ENCODE measurements at regions not wholly inside any gene's neighbourhood (a gene's known extent, or its start where the extent isn't known, plus 50 kb on each side); places are given as distances from the start of the nearest gene placed in this dataset.

DNA sequence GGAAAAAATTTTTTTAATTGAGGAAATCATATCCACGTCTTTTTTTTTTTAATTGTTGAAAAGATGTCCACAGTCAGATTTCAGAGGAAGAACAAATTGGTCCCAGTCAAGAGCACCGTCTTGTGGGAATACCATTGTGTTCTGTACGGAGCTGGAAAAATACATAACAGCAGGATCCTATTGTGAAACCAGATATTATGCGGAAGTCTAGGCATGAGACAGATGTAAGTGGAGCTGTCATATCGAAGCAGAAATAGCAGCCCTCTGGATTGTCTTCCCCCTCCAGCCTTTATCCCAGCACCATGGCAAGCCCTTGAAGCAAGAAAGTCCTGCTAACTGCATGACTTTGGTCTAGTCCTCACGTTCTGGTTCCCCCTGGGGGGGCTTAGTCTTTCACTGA is 391.6 kb upstream of the ASIC2 start:
- DNase-seq: no peak
- Histone ChIP-seq H3K27me3 (no peaks in the 10 kb centered on the region), H3K36me3 (ENCODE audit: low read depth, missing control alignments) (no peaks in the 10 kb centered on the region), H3K9me3 (no peaks in the 10 kb centered on the region), H3K4me3 (no peak overlapping the region), H3K27ac (no peak overlapping the region), H3K4me1 (no peaks in the 10 kb centered on the region)
- TF ChIP-seq, protein P1, sequence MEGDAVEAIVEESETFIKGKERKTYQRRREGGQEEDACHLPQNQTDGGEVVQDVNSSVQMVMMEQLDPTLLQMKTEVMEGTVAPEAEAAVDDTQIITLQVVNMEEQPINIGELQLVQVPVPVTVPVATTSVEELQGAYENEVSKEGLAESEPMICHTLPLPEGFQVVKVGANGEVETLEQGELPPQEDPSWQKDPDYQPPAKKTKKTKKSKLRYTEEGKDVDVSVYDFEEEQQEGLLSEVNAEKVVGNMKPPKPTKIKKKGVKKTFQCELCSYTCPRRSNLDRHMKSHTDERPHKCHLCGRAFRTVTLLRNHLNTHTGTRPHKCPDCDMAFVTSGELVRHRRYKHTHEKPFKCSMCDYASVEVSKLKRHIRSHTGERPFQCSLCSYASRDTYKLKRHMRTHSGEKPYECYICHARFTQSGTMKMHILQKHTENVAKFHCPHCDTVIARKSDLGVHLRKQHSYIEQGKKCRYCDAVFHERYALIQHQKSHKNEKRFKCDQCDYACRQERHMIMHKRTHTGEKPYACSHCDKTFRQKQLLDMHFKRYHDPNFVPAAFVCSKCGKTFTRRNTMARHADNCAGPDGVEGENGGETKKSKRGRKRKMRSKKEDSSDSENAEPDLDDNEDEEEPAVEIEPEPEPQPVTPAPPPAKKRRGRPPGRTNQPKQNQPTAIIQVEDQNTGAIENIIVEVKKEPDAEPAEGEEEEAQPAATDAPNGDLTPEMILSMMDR (IDR thresholded peaks at IDR 0.05): no peak
- TF ChIP-seq POLR2A (IDR thresholded peaks at IDR 0.05): no peak
- 61 to 70% methylated on average over 6 of the region's 6 CpGs for WGBS, 2 donors
- intact Hi-C loops (cut with DNase I; ENCODE audit: low total_unique reads): no loop called here

GRCh38 chr17:33686171-33686570 is 393.1 kb upstream of the ASIC2 start:
- Histone ChIP-seq H3K4me1 (no peaks in the 10 kb centered on the region), H3K4me3 (peak overlapping the region in 1 of 2 donors; percentile 33), H3K27ac (no peak overlapping the region), H3K36me3 (ENCODE audit: low read depth, missing control alignments) (no peaks in the 10 kb centered on the region), H3K27me3 (no peaks in the 10 kb centered on the region), H3K9me3 (no peaks in the 10 kb centered on the region)
- WGBS, 2 donors: 68 to 70% methylated on average over 4 of the region's 4 CpGs
- TF ChIP-seq, protein P1 (IDR thresholded peaks at IDR 0.05): peak in 2 of 3 experiments; percentile 35 to 52
- TF ChIP-seq POLR2A (IDR thresholded peaks at IDR 0.05): no peak
- peak; percentile 74 for DNase-seq
- intact Hi-C loops (cut with DNase I; ENCODE audit: low total_unique reads): no loop called here

DNA sequence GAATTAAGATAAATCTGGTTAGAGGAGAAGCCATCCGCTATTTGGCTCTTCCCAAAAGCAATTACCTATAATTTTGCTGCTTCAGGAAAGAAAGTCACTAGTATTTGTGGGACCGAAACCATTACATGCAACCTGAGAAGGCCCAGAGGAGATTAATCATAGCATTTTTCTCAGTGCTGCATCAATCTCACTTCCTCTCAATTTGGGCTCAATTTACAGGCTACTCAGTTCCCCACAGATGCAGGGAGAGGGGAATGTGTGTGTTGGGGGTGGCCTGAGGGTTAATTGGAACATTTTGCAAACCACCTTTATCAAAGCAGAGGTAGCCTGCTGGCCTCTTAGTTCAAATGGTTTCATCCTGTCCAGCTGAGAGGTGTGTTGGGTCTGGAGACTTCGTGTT is 394.7 kb upstream of the ASIC2 start:
- intact Hi-C loops (cut with DNase I; ENCODE audit: low total_unique reads): no loop called here
- Histone ChIP-seq H3K4me3 (no peak overlapping the region), H3K27ac (no peak overlapping the region), H3K4me1 (no peaks in the 10 kb centered on the region), H3K9me3 (no peaks in the 10 kb centered on the region), H3K27me3 (no peaks in the 10 kb centered on the region), H3K36me3 (ENCODE audit: low read depth, missing control alignments) (no peaks in the 10 kb centered on the region)
- 75 to 90% methylated on average over 3 of the region's 3 CpGs for WGBS, 2 donors
- TF ChIP-seq POLR2A (IDR thresholded peaks at IDR 0.05): no peak
- TF ChIP-seq, protein P1 (IDR thresholded peaks at IDR 0.05): no peak
- no peak for DNase-seq

DNA sequence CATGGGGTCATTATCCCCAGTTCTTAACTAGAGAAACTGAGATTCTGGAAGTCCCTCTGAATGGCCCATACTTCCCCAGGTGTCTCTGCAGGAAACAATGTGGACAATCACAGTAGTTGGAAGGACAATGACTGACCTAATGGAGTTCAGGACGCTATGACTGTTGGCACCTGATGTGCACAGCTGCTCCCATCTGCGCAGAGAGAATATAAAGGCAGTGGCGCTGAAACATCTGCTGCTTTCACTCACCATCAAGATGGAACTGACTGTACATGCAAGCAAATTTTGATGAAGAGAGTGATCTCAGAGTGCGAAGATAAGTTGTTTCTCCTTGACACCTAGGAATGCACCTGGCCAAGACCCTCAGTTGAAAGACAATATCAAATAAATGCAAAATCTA is 395.7 kb upstream of the ASIC2 start:
- 71 to 89% methylated on average over 4 of the region's 4 CpGs for WGBS, 2 donors
- Histone ChIP-seq H3K4me1 (no peaks in the 10 kb centered on the region), H3K9me3 (no peaks in the 10 kb centered on the region), H3K4me3 (no peak overlapping the region), H3K27ac (no peak overlapping the region), H3K36me3 (ENCODE audit: low read depth, missing control alignments) (no peaks in the 10 kb centered on the region), H3K27me3 (no peaks in the 10 kb centered on the region)
- no peak for DNase-seq
- TF ChIP-seq POLR2A (IDR thresholded peaks at IDR 0.05): no peak
- TF ChIP-seq, protein P1 (IDR thresholded peaks at IDR 0.05): no peak
- intact Hi-C loops (cut with DNase I; ENCODE audit: low total_unique reads): no loop called here

DNA sequence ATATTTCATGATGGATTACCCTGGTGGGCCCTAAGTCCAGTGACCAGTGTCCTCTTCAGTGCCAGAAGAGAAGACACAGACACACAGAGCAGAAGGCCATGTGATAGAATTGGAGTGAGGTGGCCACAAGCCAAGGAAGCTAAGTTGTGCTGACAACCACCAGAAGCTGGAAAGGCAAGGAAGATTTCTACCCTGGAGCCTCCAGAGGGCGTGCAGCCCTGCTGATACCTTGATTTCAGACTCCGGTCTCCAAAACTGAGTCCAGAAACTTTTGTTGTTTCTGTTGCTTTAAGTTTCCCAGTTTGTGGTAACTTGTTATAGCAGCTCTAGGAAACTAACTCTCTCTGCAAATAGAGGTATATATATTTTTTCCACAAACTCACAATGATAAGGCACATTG is 396.6 kb upstream of the ASIC2 start:
- no peak for TF ChIP-seq POLR2A (IDR thresholded peaks at IDR 0.05)
- TF ChIP-seq, protein P1 (IDR thresholded peaks at IDR 0.05): no peak
- no peaks in the 10 kb centered on the region for H3K27me3 ChIP-seq
- no peak for DNase-seq
- no peaks in the 10 kb centered on the region for H3K36me3 ChIP-seq (ENCODE audit: low read depth, missing control alignments)
- intact Hi-C loops (cut with DNase I; ENCODE audit: low total_unique reads): no loop called here
- 86 to 88% methylated on average over 2 of the region's 2 CpGs for WGBS, 2 donors
- H3K4me3 ChIP-seq: no peak overlapping the region
- H3K4me1 ChIP-seq: no peaks in the 10 kb centered on the region
- no peak overlapping the region for H3K27ac ChIP-seq
- no peaks in the 10 kb centered on the region for H3K9me3 ChIP-seq

Data from testis (tissue), 2 donors.